K562 (cell line): ENCODE measurements at regions not wholly inside any gene's neighbourhood (a gene's known extent, or its start where the extent isn't known, plus 50 kb on each side); places are given as distances from the start of the nearest gene placed in this dataset.

ENCODE experiments used
- ATAC-seq: fragments of 200-7000 bp; cut with Tn5 transposase; 3 replicates; pipeline ENCODE4 v1.9.1; 2020; ENCODE audit warnings: moderate library complexity
- BruUV-seq: library from RNA; stranded (reverse); fragments of 400-500 nt; replicated peaks from 2 replicates; lab custom pipeline; 2021; lab: Mats Ljungman, UMichigan
- CTCF ChIA-PET: fragments of 300-600 bp; formaldehyde crosslinking; extraction: SDS; loops from one replicate; lab custom pipeline; 2021; ENCODE audit warnings: low intra/inter-chr PET ratio; lab: Yijun Ruan, JAX
- POLR2A ChIA-PET: fragments of 300-600, 350-650 bp; sonication (Branson Sonifier 250); formaldehyde crosslinking; extraction: SDS; loops from one replicate; lab custom pipeline; 2021; ENCODE audit warnings: antibody characterized with exemption, inconsistent platforms; lab: Yijun Ruan, JAX
- DNase-seq, 4 experiments: peaks; one replicate each; pipeline versions ENCODE4 v3.0.0 to v3.0.0-alpha.2; 2011 to 2018; ENCODE audit warnings: low spot score in 3 of 4, mixed read lengths in 3 of 4; ENCODE audit errors: extremely low read depth in 1 of 4
- FAIRE-seq: peaks from 2 replicates; lab custom pipeline; 2011; peaks lifted over from hg19 to GRCh38; lab: Jason Lieb, UNC
- H2AFZ ChIP-seq: 2 replicates; pipeline ENCODE4 v1.6.0; 2011; ENCODE audit warnings: low read depth, low read length, control low read depth, inconsistent platforms
- H3K27ac ChIP-seq: fragments of 200-600 bp; 3 replicates; pipeline ENCODE4 v1.8.0; 2011; ENCODE audit warnings: low read depth, mild to moderate bottlenecking, control low read depth, inconsistent platforms, low read length, moderate library complexity, mixed read lengths; ENCODE audit errors: extremely low read depth
- H3K27me3 ChIP-seq, 2 experiments: fragments of 300-600 bp in 1 of 2; 2 replicates in 1 of 2; 3 replicates in 1 of 2; pipeline versions ENCODE4 v1.6.0 to v1.8.0; 2011; ENCODE audit warnings: inconsistent platforms in 2 of 2, low read length in 2 of 2, mild to moderate bottlenecking in 1 of 2, mixed read lengths in 1 of 2, moderate library complexity in 1 of 2; ENCODE audit not compliant: control insufficient read depth in 2 of 2, insufficient read depth in 2 of 2
- H3K36me3 ChIP-seq: fragments of 300-600 bp; 3 replicates; pipeline ENCODE4 v1.8.0; 2011; ENCODE audit warnings: mild to moderate bottlenecking, low read length, inconsistent platforms; ENCODE audit not compliant: control insufficient read depth, insufficient read depth
- H3K4me1 ChIP-seq, 2 experiments: fragments of 200-600 bp in 1 of 2; replicated peaks in 1 of 2; 2 replicates in 1 of 2; 3 replicates in 1 of 2; pipeline versions ENCODE4 v1.5.1 to v1.8.0; 2011; ENCODE audit warnings: inconsistent platforms in 2 of 2, low read length in 2 of 2, mild to moderate bottlenecking in 1 of 2, mixed read lengths in 1 of 2, moderate library complexity in 1 of 2; ENCODE audit not compliant: control insufficient read depth in 2 of 2, insufficient read depth in 2 of 2
- H3K4me2 ChIP-seq: 2 replicates; pipeline ENCODE4 v1.6.1; 2011; ENCODE audit warnings: low read length, control low read depth, inconsistent platforms, mixed read lengths; ENCODE audit not compliant: insufficient read depth
- H3K4me3 ChIP-seq: fragments of 200-600 bp; sonication (generic), shearing (Covaris generic); 2 replicates; pipeline ENCODE4 v1.5.1; 2016; ENCODE audit warnings: control low read depth, inconsistent platforms
- H3K79me2 ChIP-seq: fragments of 200-600 bp; 3 replicates; pipeline ENCODE4 v1.8.0; 2011; ENCODE audit warnings: low read length, inconsistent platforms; ENCODE audit not compliant: control insufficient read depth, insufficient read depth
- H3K9ac ChIP-seq, 2 experiments: 2 replicates each; pipeline versions ENCODE4 v1.6.0 to v1.6.1; 2011; ENCODE audit warnings: low read depth in 2 of 2, low read length in 2 of 2, control low read depth in 1 of 2, inconsistent platforms in 1 of 2, mild to moderate bottlenecking in 1 of 2, mixed read lengths in 1 of 2; ENCODE audit not compliant: insufficient read depth in 1 of 2
- H3K9me1 ChIP-seq: one replicate; pipeline ENCODE4 v1.6.0; 2011; ENCODE audit warnings: inconsistent platforms, mild to moderate bottlenecking, low read length, moderate library complexity; ENCODE audit not compliant: control insufficient read depth, insufficient read depth
- H3K9me3 ChIP-seq: replicated peaks from 2 replicates; pipeline ENCODE4 v1.5.1; 2011; ENCODE audit warnings: low read depth, low read length, inconsistent platforms; ENCODE audit not compliant: control insufficient read depth, insufficient read depth
- H4K20me1 ChIP-seq: replicated peaks from 2 replicates; pipeline ENCODE4 v1.6.1; 2011; ENCODE audit warnings: low read length, inconsistent platforms, mixed read lengths; ENCODE audit not compliant: control insufficient read depth, insufficient read depth
- CBX2 ChIP-seq: fragments of 200-600 bp; sonication (generic); IDR thresholded peaks from one replicate; pipeline ENCODE4 v1.6.1; 2012; ENCODE audit warnings: mild to moderate bottlenecking, low read length, inconsistent platforms; ENCODE audit not compliant: insufficient read depth, poor library complexity, severe bottlenecking
- HNRNPL ChIP-seq: fragments of 200-400 bp; formaldehyde crosslinking; IDR thresholded peaks from 2 replicates; pipeline ENCODE4 v1.6.1; 2017; ENCODE audit warnings: low read depth, mild to moderate bottlenecking, low read length
- HNRNPLL ChIP-seq: fragments of 200-400 bp; formaldehyde crosslinking; IDR thresholded peaks from 2 replicates; pipeline ENCODE4 v1.6.1; 2017; ENCODE audit warnings: low read length, low read depth, mild to moderate bottlenecking; ENCODE audit not compliant: poor library complexity, severe bottlenecking
- MAFG ChIP-seq: fragments of 450-650 bp; conservative IDR thresholded peaks from 2 replicates; pipeline ENCODE4 v1.6.1; 2016; ENCODE audit warnings: missing genetic modification characterization, missing compliant biosample characterization
- MCM3 ChIP-seq: fragments of 450-650 bp; IDR thresholded peaks from 2 replicates; pipeline ENCODE4 v1.6.1; 2016
- MTA2 ChIP-seq: fragments of 450-650 bp; IDR thresholded peaks from 2 replicates; pipeline ENCODE4 v1.6.1; 2016; ENCODE audit warnings: low read depth
- NCOA6 ChIP-seq: fragments of 450-650 bp; IDR thresholded peaks from 2 replicates; pipeline ENCODE4 v1.6.1; 2017; ENCODE audit warnings: mild to moderate bottlenecking
- NFE2L1 ChIP-seq: fragments of 450-650 bp; IDR thresholded peaks from 2 replicates; pipeline ENCODE4 v1.6.1; 2016; ENCODE audit warnings: missing genetic modification characterization, low read depth, mild to moderate bottlenecking, missing compliant biosample characterization, moderate library complexity, borderline replicate concordance
- POU5F1 ChIP-seq: fragments of 150-350 bp; IDR thresholded peaks from 2 replicates; pipeline ENCODE4 v1.6.1; 2014; ENCODE audit warnings: borderline replicate concordance, low read length, low read depth, mild to moderate bottlenecking; ENCODE audit not compliant: partially characterized antibody
- RREB1 ChIP-seq: fragments of 250-450 bp; sonication (Bioruptor Pico); IDR thresholded peaks from 2 replicates; pipeline ENCODE4 v1.4.0; 2020
- SIN3B ChIP-seq: fragments of 450-650 bp; IDR thresholded peaks from 2 replicates; pipeline ENCODE4 v1.6.1; 2017; ENCODE audit warnings: low read depth, mild to moderate bottlenecking, moderate library complexity
- ZBTB8A ChIP-seq: fragments of 450-650 bp; IDR thresholded peaks from 2 replicates; pipeline ENCODE4 v1.6.1; 2018; ENCODE audit warnings: mild to moderate bottlenecking, moderate library complexity; ENCODE audit not compliant: partially characterized antibody
- ZFP36 ChIP-seq: fragments of 150-350 bp; IDR thresholded peaks from 2 replicates; pipeline ENCODE4 v1.6.1; 2018; ENCODE audit warnings: low read length, low read depth; ENCODE audit not compliant: partially characterized antibody
- ZMIZ1 ChIP-seq, 2 experiments: fragments of 150-350 bp in 1 of 2; IDR thresholded peaks; 2 replicates each; pipeline ENCODE4 v1.6.1; 2012 to 2016; ENCODE audit warnings: low read depth in 2 of 2, low read length in 2 of 2, mild to moderate bottlenecking in 1 of 2, moderate library complexity in 1 of 2
- WGBS: fragments of 100-300 bp; shearing (Covaris generic); methylation state at CpG from one replicate; pipeline ENCODE4 v1.1.6; 2016; ENCODE audit warnings: low coverage, mixed read lengths; ENCODE audit not compliant: insufficient coverage; ENCODE audit errors: missing lambda C conversion rate; 5-methylcytosine and 5-hydroxymethylcytosine counted together
- in situ Hi-C: fragments of 300-500 bp; cut with MboI; formaldehyde crosslinking; loops from 4 replicates; pipeline ENCODE4 v1.15.0; 2018; ENCODE audit warnings: inconsistent platforms, mixed read lengths
- intact Hi-C: fragments of 100-400 bp; cut with micrococcal nuclease; formaldehyde crosslinking; loops from 2 replicates; pipeline ENCODE4 v1.14.2; 2022

- TF ChIP-seq HNRNPLL (no peak), SIN3B (no peak), MCM3 (no peak), MAFG (tag) (0 out of 2 replicates have a peak, but pooled peaks have one; percentile 17), ZFP36 (no peak)
Observed at GRCh38 chrX:13507893-13508292, 61.5 kb upstream of the EGFL6 start (continued).

- Histone ChIP-seq H3K79me2 (no peaks in the 10 kb centered on the region), H3K27ac (no peak overlapping the region), H3K4me3 (no peak overlapping the region), H3K4me1 (no peaks in the 10 kb centered on the region), H3K27me3 (no peaks in the 10 kb centered on the region), H3K9ac (no peak overlapping the region), H3K4me2 (no peak overlapping the region), H4K20me1 (no peaks in the 10 kb centered on the region), H3K36me3 (no peaks in the 10 kb centered on the region), H3K9me3 (no peaks in the 10 kb centered on the region), H2AFZ (no peak overlapping the region), H3K9me1 (peaks cover 2% of the 10 kb centered on the region)
- WGBS, result 0% methylated on average over 5 of the region's 5 CpGs
- FAIRE-seq, result peak; percentile 65
- no peak for ATAC-seq
- ChIA-PET CTCF (interaction anchor here (1.5 to 1.8 kb wide), 3 partner anchors 140 to 526 kb away, joined by 5 to 15 read pairs (median 10); partner anchors contain the start of gene GEMIN8), POLR2A (no interaction called here)
- no TSS peak for BruUV-seq
- intact Hi-C loops (loop anchor here (1.0 to 5.0 kb wide), 4 partner anchors 140 to 526 kb away; no protein-coding TSS in a partner anchor), in situ Hi-C loops (no loop called here)
- peak; percentile 54 to 66 (median 58) for DNase-seq
- TF ChIP-seq HNRNPL (no peak), CBX2 (no peak), POU5F1 (no peak), MTA2 (no peak), NFE2L1 (tag) (no peak), ZMIZ1 (IDR thresholded peaks at IDR 0.05; ENCODE audit: low read depth in 2 of 2, low read length in 2 of 2) (no peak), RREB1 (CRISPR knock-in tag) (no peak), ZBTB8A (no peak), NCOA6 (no peak)
Observed at GRCh38 chrX:13506574-13506973, 62.8 kb upstream of the EGFL6 start.
